ENCODE measurements at regions not wholly inside any gene's neighbourhood (a gene's known extent, or its start where the extent isn't known, plus 50 kb on each side); places are given as distances from the start of the nearest gene placed in this dataset.

- Histone ChIP-seq H3K4me3 (no peak overlapping the region), H3K4me2 (ENCODE audit: insufficient read depth, low read length) (no peak overlapping the region), H3K9me3 (replicated peaks; ENCODE audit: control insufficient read depth, insufficient read depth, low read depth, low read length) (no peaks in the 10 kb centered on the region), H3K36me3 (ENCODE audit: control insufficient read depth, insufficient read depth, low read length) (no peaks in the 10 kb centered on the region), H3K4me1 (replicated peaks in 1 of 2; ENCODE audit: control insufficient read depth in 2 of 2, insufficient read depth in 2 of 2, low read length in 2 of 2) (no peaks in the 10 kb centered on the region), H3K79me2 (ENCODE audit: control insufficient read depth, insufficient read depth, low read length) (no peaks in the 10 kb centered on the region), H3K27me3 (ENCODE audit: control insufficient read depth in 2 of 2, insufficient read depth in 2 of 2, low read length in 2 of 2) (no peaks in the 10 kb centered on the region), H4K20me1 (replicated peaks; ENCODE audit: control insufficient read depth, insufficient read depth, low read length) (no peaks in the 10 kb centered on the region), H2AFZ (ENCODE audit: low read depth, low read length) (no peak overlapping the region), H3K9me1 (ENCODE audit: control insufficient read depth, insufficient read depth, low read length) (no peaks in the 10 kb centered on the region), H3K9ac (ENCODE audit: insufficient read depth in 1 of 2, low read depth in 2 of 2, low read length in 2 of 2) (no peak overlapping the region), H3K27ac (ENCODE audit: extremely low read depth, low read depth, low read length) (no peak overlapping the region)
- ATAC-seq = no peak
- no peak for DNase-seq (ENCODE audit: extremely low read depth in 1 of 4, low spot score in 3 of 4)
- no peak for FAIRE-seq
- 0% methylated on average over 2 of the region's 2 CpGs for WGBS (ENCODE audit: insufficient coverage, low coverage, missing lambda C conversion rate)
- no peak for TF ChIP-seq SREBF2 (CRISPR knock-in tag; IDR thresholded peaks at IDR 0.05)
- no peak for TF ChIP-seq CHCHD3 (CRISPR knock-in tag; IDR thresholded peaks at IDR 0.05)
- no peak for TF ChIP-seq KAT2B (IDR thresholded peaks at IDR 0.05; ENCODE audit: low read depth, low read length)
- TF ChIP-seq MLX (CRISPR knock-in tag; conservative IDR thresholded peaks at IDR 0.05) = no peak
- no peak for TF ChIP-seq CREB3 (tag; conservative IDR thresholded peaks at IDR 0.05; ENCODE audit: low read depth)
- TF ChIP-seq SIN3B (IDR thresholded peaks at IDR 0.05; ENCODE audit: low read depth) = no peak
- no peak for TF ChIP-seq HDGF (IDR thresholded peaks at IDR 0.05)
- TF ChIP-seq NUFIP1 (IDR thresholded peaks at IDR 0.05; ENCODE audit: partially characterized antibody) = no peak
- POLR2A ChIA-PET = no interaction called here
- no TSS peak for BruUV-seq (replicated peaks)
- in situ Hi-C loops (cut with MboI) (no loop called here), intact Hi-C loops (cut with micrococcal nuclease) (no loop called here)
- CTCF ChIA-PET (ENCODE audit: low intra/inter-chr PET ratio) = no interaction called here
Observed at GRCh38 chrX:82292803-82293202, 1090.9 kb downstream of the SH3BGRL start.
